Right lobe of liver (tissue), 4 donors: ENCODE measurements at regions not wholly inside any gene's neighbourhood (a gene's known extent, or its start where the extent isn't known, plus 50 kb on each side); places are given as distances from the start of the nearest gene placed in this dataset.

Source experiments
- CTCF ChIP-seq, 4 donors: fragments of 200-600 bp in 3 of 4; fragments of 450-650 bp in 1 of 4; IDR thresholded peaks; one replicate each; pipeline versions ENCODE4 v1.5.1 to v1.8.0; 2016 to 2022; ENCODE audit warnings: antibody characterized with exemption in 4 of 4, mild to moderate bottlenecking in 2 of 4
- POLR2A ChIP-seq: fragments of 450-650 bp; IDR thresholded peaks from one replicate; pipeline ENCODE4 v1.6.1; 2017; ENCODE audit warnings: antibody characterized with exemption, mild to moderate bottlenecking
- donor health status: DM: no; HTN: no; CAD: no.
- donor health status: DM: no; HTN: no; CAD: no.
- donor health status: DM: no; HTN: yes; CAD: no.

GRCh38 chr10:30229536-30229935, 119.5 kb downstream of the MTPAP start:
- no peak for TF ChIP-seq CTCF (IDR thresholded peaks at IDR 0.05)
- no peak for TF ChIP-seq POLR2A
